COLO668 (cell line): ENCODE measurements at regions not wholly inside any gene's neighbourhood (a gene's known extent, or its start where the extent isn't known, plus 50 kb on each side); places are given as distances from the start of the nearest gene placed in this dataset.

Source experiments
- DNase-seq: peaks from one replicate; lab custom pipeline; 2025; ENCODE audit not compliant: unreplicated experiment; lab: John Stamatoyannopoulos, UW

DNA sequence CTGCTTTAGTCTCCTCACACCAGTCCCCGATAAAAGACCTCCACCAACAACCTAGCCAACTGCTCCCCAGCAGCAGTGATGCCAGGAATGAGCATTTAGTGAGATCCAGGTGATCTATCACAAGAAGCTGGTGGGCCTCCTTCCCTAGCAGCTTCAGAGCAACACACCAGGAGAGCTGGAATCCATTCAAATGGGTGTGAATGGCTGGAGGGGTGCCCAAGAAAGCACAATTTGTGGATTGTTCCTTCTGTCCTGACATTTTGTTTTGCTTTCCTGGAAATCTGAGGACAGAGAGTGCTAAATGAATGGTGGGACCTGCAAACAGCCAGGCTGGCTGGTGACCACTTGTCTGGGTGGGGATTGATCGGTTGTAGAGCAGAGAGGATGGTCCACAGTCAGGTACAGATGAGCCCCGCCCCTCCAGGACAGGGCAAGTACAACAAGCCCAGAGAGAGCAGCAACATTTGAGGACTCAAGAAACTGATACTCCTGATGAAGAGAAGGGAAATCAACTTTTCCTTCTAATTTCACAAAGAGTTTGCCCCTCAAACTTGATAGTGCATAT, 316.8 kb downstream of the VPS13C start:
- no peak for DNase-seq

DNA sequence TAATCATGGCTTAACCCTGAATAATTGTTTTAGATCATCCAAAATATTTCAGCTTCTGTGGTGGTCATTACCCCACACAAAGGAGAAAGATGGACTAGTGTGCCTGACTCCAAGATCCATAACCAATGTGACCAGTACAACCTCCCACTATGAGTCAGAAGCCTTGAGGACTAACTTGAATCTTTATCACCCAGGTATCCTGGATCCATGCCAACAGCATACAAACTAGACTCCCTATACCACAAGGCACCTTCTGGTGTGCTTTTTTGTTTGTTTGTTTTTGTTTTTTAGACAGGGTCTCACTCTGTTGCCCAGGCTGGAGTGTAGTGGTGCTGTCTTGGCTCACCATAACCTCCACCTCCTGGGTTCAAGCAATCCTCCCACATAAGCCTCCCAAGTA, 317.7 kb downstream of the VPS13C start:
- DNase-seq = no peak

DNA sequence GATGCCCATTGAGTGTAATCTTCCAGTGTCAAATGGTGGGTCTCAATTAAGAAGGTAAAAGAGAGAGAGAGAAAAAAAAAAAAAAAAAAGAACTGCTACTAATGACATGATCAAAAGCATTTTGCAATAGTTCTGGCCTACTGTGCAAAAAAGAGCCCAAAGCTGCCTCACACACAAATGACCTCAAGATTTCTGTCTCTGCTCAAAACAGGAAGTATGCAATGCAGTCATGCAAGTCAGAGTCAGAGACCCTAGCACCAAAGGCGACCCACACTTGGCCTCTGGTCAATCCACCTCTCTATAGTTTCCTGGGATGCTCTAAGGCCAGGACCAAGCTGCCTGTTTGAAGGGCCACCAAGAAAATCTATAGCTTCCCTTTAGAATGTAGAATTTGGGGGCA, 323.5 kb downstream of the VPS13C start:
- no peak for DNase-seq

DNA sequence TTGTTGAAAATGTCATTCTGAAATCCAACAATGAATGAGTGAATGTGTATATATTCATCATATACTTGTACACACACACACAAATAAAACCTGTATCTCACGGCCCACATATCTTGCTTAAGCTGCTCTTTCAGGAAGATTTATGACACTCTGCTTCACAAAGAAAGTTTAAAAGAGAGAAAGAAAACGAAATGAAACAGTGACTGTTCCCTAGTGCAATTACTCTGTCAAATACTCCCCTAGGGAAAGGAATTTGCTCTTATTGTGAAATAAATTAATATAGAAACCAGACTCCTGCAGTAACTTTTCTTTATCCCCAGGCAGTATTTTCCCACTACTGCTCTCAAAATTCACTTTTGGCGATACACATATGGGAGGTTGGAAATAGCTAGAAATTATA, 329.1 kb downstream of the VPS13C start:
- DNase-seq = no peak

DNA sequence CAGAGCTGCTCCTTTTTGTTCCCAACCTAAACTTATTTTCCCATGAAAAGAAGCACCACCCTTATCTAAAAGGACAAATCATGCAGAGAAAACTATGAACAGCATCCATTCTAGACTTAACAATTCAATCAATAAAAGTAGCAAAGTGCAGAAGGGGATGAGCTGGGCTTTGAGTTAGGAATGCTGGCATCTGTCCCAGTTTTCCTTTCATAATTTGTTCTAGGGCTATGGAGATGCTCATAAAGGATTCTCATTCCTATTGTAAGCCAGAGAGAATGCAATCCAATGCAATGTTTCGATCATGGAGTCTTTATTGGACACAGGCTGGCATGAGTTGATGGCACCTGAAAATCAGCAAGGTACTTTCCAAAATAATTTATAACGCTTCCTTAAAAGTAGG, 330.6 kb downstream of the VPS13C start:
- DNase-seq = no peak

DNA sequence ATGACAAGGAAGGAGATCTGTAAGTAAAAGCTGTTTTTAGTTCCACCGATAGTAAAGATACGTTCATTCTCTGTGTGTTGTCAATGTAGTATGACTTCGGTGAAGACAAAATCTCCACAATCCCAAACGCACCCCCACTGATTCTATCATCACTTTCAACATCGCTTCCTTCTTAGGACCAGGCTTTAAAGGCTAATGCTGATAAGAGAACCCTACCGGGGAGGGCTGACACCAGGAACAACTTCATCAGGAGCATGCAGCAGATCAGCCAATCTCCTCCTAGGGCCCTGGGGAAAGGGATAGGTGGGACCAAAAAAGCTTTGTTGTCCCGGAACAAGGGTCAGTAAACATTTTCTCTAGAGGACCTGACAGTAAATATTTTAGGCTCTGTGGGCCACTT, 334.1 kb downstream of the VPS13C start:
- no peak for DNase-seq

DNA sequence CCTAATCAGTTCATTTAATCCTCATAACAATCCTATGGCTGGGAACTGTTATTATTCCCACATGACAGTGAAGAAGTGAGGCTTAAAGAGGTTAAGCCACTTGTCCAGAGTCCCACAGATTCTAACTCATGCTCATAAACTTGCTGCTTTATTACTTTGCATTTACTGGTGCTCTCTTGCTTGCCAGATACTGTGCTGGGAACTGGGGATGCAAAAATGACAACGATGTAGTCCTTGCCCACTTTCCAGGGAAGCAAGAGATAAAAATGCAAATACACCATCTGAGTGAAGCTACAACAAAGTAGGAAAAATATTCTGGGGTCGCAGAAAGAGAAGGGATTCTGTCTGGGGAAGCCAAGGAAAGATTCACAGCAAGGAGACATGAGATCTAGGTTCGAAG, 335.0 kb downstream of the VPS13C start:
- DNase-seq = no peak

DNA sequence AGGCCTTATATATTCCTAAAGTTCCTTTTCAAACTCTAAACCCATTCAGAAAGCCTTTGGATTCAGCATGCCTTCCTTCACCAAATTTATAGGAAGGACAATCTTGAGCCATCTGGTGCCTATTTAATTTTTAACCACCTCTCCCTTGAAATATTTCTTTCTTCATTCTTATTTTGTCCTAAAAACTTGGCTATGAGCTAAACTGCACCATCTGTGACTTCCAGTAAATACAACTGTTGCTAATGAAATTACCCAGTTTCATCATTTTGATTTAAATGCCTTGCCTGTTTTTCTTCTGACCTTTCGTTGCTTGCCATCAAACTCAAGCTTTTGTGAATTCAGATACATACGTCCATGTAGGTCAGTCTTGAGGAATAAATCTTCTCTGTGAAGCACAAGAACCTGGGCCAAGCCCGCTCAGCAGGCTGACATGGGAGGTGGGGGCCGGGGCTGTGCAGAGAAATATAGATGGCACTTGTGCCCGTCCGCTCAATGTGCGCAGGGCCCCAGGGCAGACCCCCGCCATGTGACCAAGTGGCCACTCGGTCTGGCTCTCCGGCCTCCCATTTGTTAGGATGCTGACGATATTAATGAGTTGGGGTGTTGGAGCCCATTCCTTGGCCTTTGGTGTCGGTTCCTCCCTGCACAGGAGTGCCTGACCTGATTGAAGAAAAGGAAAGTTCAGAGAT, 335.9 kb downstream of the VPS13C start:
- no peak for DNase-seq

DNA sequence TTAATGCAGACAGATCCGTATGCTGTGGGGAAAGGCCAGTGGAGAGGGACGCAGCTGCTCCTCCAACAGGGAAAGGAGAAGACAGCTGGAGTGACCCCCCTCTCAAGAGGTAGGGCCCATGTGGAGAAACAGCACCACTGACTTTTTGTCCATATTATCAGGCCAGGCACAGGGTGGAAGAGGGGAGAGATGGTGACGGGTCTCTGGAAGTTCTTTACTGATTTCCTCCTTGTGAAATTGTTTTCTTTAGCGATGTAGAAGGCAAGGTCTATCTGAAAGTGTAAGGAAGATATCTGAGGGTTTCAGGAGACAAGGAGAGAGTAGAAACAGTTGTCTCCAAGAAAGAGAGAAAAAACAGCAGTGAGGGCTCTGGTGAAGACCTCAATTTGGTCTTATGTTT, 338.8 kb downstream of the VPS13C start:
- DNase-seq = no peak

DNA sequence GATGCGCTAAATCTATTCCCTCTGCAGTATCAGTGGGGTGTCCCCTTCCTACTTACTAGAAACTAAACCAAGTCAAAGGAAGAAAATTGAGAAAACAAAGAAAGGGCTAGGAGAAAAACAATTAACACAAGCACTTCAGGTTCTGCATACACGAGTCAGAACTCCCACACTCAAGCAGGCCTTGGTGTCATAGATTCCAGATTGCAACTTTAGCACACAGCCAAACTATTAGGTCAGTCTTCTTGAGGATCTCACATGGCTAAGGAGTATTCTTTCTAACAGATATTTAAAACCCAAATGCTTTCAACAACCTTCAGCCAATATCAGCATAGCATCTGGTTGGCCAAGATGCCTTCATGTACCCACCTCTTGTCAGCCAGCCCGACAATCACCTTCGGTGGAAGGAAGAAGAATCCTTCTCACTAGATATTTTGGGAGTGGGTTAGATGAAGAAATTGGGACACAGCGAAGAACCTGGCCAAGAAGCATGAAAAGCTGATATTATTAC, 340.0 kb downstream of the VPS13C start:
- DNase-seq = no peak

DNA sequence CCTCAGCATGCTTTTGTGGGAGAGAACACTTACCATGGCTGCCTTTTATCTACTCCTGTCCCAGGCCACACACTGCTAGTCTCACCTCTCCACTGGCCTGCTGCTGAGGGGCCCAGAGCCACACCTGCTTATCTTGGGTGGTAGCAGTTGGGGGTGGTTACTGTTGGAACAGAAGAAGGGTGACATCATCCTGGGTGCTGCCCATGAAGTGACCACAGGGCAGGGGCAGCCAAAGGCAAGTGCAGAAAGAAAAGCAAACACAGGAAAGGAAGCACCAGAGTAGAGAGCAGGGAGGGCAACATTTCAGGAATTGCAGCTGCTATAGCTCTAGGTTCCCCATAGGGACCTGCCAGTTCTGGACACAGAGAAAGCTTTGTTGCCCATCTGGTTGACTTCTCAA, 345.2 kb downstream of the VPS13C start:
- DNase-seq = peak; percentile 69

DNA sequence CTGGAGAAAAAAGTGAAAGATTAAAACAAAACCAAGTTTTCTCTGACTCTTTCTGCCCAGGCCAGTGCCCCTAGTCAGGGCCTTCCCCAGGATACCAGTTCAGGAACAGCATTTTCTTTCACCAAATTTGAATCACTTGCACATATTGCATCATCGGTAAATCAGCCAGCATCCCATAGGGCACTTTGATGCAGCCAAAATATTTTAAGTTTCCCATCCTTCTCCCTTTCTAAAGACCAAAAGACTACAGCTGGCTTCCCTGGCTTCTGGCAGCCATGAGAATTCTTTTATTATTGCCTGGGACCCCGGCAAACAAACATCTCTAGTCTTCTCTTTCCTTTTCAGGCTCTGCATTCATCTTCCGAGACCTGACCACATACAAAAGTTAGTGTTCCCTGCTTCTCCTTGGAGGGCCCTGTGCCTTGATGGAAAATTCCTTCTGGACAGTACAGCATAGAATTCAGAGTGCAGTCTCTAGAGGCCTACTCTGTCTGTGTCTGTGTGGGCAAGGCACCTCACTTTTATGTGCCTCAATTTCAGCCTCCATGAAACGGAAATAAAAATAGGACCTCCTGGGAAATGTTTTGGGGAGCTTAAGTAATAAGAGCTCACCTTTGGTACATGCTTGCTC, 348.0 kb downstream of the VPS13C start:
- DNase-seq = no peak

DNA sequence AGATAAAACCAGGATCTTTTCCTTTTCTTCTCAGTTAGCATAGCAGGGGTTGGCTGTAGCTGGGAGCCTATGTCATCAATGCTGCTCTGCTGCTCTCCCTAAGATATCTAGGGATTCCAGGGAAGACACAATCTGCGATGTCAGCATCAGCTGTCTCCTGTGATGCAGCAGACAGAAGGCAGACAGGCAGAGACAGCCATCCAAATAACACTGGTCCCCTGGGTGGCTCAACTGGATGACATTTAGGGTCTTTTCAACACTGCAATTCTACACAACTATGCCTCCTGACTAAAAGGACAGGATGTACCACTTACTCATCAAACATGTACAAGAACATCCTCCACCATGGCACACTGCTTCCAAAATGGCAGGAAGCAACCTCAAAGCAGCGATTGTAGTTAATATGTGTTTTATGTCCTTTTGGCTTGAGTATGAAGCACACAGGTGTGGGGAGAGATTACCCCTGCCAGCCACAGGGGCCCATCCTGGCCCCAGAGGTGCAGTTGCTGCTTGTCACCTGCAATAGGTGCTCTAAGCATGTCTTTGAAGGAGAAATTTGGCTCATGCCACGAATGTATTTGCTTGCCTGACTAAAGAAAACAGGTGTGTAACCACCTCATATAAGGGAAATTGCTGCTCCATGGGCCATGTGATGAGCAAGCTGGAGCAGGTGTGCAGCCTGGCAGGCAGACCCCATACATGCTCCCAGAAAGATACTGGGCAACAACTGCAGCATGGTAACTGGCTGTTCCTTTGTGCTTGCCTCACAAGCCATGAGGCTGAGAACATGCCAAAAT, 357.8 kb downstream of the VPS13C start:
- DNase-seq = peak; percentile 33

DNA sequence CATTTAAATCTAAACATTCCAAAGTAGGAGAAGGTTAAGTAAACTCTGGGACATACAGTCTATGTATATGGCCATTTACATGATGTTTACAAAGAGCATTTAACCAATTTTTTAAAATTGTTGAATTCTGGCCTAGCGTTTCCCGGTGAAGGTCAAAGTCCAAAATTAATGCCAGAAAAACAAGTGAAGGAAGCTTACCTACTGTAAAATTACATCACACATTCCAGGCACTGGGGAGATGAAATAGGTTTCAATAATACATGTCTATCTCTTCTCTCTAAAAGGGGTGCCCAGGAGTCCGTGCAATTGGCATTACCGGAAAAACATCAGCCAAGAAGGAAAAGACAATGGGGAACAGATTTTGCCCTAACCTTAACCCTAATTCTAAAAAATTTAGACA, 358.8 kb downstream of the VPS13C start:
- DNase-seq = no peak

DNA sequence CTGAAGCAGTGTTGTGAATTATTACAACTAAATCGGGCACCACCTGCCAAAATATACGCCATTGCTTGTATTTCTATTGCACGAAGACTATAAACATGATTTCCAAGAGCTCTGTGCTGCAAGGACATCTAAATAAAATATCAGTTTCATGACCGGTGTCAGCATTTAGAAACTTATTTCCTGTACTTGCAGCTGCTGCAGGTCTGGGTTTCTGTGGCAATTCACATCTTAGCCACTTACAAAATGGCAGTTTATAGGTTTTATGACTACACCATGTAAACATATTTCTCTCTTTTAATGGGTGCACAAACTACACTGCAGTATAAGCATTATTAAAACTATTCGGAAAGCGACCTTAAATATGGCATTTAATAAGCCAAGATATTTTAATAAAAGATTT, 359.4 kb downstream of the VPS13C start:
- DNase-seq = no peak

DNA sequence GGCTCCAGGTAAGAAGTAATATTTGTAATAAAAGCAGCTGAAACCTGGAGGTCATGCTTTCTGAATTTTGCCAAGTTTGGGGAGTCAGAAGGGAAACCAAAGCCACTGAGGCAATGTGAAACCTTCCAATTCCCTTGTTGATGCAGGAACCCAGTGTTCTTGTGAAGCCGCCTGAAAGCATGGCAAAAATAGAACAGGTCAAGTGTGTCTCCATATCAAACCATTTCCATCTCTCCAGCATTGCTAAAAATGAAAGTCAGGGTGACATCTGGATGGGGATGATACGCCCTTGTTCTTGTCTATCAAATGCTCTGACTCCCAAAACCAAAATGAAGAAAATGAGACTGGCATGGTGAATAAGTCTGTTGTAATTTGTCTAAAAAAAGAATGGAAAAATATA, 362.5 kb downstream of the VPS13C start:
- no peak for DNase-seq

DNA sequence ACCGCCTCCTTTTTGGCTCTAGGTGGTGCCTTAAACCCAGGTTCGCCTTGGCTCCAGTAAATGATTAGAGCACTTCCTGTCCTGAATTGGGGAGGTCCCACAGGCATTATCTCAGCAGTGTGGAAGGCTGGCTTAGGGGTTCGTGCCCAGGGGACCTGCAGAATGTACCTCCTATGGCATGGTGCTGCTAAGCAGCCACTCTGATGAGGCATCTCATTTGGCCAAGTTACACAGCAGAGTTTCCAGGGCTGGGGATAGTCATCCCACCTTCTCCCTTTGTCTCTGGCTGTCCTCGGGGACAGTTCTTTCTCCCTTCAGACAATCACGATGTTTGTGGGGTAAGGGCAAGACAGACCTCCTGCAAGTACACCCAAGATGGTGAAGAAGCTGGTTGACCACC, 371.2 kb downstream of the VPS13C start:
- DNase-seq = no peak

DNA sequence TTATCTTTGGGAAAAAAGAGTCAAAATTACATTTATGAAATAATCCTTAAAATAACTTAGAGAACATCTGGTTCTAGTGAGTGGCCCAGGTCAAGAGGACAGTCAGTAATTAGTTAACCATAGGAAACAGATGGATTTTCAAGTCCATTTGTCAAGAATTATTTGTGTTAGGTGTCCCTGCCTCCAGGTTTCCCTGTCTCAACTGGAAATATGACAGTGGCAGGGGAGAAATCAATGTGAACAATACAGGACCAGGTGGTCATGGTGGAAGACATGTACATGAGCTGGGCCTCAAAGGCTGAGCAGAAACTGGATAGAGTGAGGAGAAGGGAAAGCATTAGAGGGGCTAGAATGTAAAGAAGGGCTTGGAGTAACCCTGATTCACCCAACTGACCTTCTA, 372.6 kb downstream of the VPS13C start:
- DNase-seq = no peak

DNA sequence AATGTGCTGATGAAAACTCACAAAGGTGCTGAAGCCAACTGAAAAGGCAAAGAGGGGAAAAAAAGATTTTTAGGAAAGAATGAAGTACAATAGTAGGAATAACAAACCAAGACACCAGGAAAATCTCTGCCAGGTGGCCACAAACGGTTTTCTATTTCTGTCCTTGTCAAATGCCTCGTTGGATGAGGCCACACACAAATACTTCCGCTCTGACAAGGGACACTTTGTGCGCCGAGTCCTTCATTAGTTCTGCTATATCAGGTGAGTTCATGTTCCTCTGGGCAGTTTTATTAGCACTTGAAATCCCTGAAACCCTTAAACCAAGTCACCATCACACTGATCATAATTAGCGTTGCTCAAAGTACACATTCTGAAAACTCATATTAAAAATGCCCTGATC, 373.1 kb downstream of the VPS13C start:
- no peak for DNase-seq

DNA sequence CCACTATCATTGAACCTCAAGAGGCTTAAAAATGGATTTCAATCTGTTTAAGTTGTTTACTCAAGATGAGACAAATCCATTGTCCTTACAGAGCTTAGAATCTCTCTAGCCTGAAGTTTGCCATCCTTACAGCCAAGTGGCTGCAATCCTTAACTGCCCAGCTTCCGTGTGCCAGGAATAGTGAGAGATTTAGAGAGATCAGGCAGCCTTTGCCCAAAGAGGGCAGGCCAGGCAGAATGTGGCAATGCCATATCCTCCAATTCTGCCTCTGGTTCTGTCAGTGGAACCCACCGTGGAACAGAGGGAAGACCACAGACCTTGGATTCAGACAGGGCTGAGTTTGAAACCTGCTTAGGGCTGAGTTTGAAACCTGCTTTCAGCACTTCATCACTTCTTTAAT, 374.3 kb downstream of the VPS13C start:
- DNase-seq = no peak

DNA sequence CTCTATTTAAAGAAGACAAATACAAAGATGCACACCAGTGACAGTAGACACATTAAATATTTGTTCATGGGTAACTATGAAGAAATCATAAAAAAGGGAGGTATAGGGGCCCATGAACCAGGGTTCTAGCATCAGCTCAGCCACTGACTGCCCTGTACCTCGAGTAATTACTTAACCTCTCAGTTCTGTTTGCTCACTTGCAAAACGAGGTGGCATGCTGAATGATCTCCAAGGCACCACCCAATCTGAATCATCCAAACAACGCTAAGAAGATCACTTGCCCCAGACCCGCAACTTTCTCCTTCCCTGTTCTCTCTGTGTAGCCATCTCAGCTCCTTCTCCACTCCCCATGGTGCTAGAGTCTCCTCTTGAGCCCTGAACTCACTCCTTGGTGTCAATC, 374.7 kb downstream of the VPS13C start:
- DNase-seq = no peak
